ENCODE measurements at regions not wholly inside any gene's neighbourhood (a gene's known extent, or its start where the extent isn't known, plus 50 kb on each side); places are given as distances from the start of the nearest gene placed in this dataset.

DNA sequence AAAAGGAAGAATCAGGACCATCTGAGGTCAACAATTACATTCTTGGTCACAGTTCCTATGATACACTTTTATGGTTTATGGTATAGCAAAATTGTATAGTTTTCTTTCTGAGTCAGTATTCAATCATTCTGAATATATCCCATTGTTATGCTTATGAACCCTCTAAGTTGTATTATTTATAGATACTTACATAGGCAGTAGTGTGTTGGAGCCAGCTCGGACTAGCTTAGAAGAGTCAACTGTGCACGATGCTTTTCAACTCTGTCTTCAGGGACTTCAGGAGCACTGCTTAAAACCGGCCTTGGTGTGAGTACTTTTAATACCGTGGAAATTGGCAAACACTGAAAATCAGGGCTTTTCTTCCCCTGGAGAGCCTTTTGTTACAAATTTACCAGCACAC is 215.7 kb downstream of the IKZF2 start:
- H4K8ac ChIP-seq (replicated peaks; ENCODE audit: insufficient read length, low read depth, low read length): no peak overlapping the region
- peaks cover 4% of the 10 kb centered on the region; the same call in 1 of the 2 replicates for H3K4me1 ChIP-seq (ENCODE audit: insufficient read depth, low read length)
- no peak overlapping the region for H3K18ac ChIP-seq (ENCODE audit: insufficient read length, low read depth, low read length)
- H4K5ac ChIP-seq (ENCODE audit: insufficient read length, low read depth, low read length): no peak overlapping the region
- no peaks in the 10 kb centered on the region for H4K20me1 ChIP-seq (ENCODE audit: control insufficient read depth, insufficient read depth, insufficient read length)
- TF ChIP-seq, protein P1, sequence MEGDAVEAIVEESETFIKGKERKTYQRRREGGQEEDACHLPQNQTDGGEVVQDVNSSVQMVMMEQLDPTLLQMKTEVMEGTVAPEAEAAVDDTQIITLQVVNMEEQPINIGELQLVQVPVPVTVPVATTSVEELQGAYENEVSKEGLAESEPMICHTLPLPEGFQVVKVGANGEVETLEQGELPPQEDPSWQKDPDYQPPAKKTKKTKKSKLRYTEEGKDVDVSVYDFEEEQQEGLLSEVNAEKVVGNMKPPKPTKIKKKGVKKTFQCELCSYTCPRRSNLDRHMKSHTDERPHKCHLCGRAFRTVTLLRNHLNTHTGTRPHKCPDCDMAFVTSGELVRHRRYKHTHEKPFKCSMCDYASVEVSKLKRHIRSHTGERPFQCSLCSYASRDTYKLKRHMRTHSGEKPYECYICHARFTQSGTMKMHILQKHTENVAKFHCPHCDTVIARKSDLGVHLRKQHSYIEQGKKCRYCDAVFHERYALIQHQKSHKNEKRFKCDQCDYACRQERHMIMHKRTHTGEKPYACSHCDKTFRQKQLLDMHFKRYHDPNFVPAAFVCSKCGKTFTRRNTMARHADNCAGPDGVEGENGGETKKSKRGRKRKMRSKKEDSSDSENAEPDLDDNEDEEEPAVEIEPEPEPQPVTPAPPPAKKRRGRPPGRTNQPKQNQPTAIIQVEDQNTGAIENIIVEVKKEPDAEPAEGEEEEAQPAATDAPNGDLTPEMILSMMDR (conservative IDR thresholded peaks at IDR 0.05): no peak
- no peak overlapping the region for H3K27ac ChIP-seq (ENCODE audit: insufficient read length, low read depth, low read length)
- no peak overlapping the region for H3K27ac Mint-ChIP-seq
- no peak overlapping the region for H2AK5ac ChIP-seq (ENCODE audit: insufficient read length, low read length)
- no peaks in the 10 kb centered on the region for H3K9me3 Mint-ChIP-seq
- WGBS (ENCODE audit: extremely low coverage, insufficient read length, low lambda C conversion rate): no CpG with 5 or more reads among the region's 4 CpGs
- H3K56ac ChIP-seq (ENCODE audit: insufficient read length, low read depth, low read length): no peak overlapping the region
- H3K36me3 Mint-ChIP-seq (ENCODE audit: insufficient read depth in 1 of 3, low read depth in 3 of 3): no peaks in the 10 kb centered on the region; a peak in 1 of 7 replicates
- H3K4me1 Mint-ChIP-seq: peaks cover 20 to 26% of the 10 kb centered on the region in 2 experiments
- H3K14ac ChIP-seq (ENCODE audit: insufficient read depth, low read length): no peak overlapping the region
- H2BK5ac ChIP-seq (ENCODE audit: insufficient read length, low read length): no peak overlapping the region
- no peak overlapping the region for H2BK120ac ChIP-seq (ENCODE audit: low read depth, low read length, poor library complexity, severe bottlenecking)
- no peak overlapping the region for H2BK15ac ChIP-seq (ENCODE audit: low read depth, low read length)
- H4K91ac ChIP-seq (ENCODE audit: insufficient read length, low read depth, low read length): no peak overlapping the region
- no peak for DNase-seq
- no peak overlapping the region for H3K9ac ChIP-seq (ENCODE audit: extremely low read depth, insufficient read length, low read length)
- no peaks in the 10 kb centered on the region for H3K9me3 ChIP-seq (ENCODE audit: control insufficient read depth, low read depth, low read length)
- H2BK20ac ChIP-seq (ENCODE audit: low read depth, low read length, poor library complexity, severe bottlenecking): no peak overlapping the region
- H3K4me2 ChIP-seq (ENCODE audit: insufficient read depth, insufficient read length, low read length): no peak overlapping the region
- no peaks in the 10 kb centered on the region; the same call in 1 of the 2 replicates for H3K79me2 ChIP-seq (ENCODE audit: insufficient read depth, low read length)
- H3K23me2 ChIP-seq (ENCODE audit: insufficient read length, low read depth, low read length, poor library complexity, severe bottlenecking): no peaks in the 10 kb centered on the region
- no peak overlapping the region for H3T11ph ChIP-seq (ENCODE audit: low read length)
- no peaks in the 10 kb centered on the region for H3K27me3 ChIP-seq (ENCODE audit: insufficient read depth, low read length)
- no peak overlapping the region for H3K4me3 Mint-ChIP-seq
- H3K79me1 ChIP-seq (ENCODE audit: insufficient read depth, low read depth, low read length, poor library complexity, severe bottlenecking): no peaks in the 10 kb centered on the region
- H3K4ac ChIP-seq (ENCODE audit: low read depth, low read length): no peak overlapping the region
- H3K27me3 Mint-ChIP-seq (ENCODE audit: low read depth): no peaks in the 10 kb centered on the region
- H2AFZ ChIP-seq (ENCODE audit: low read length): no peak overlapping the region
- no peak overlapping the region for H3K23ac ChIP-seq (ENCODE audit: insufficient read length, low read depth, low read length)
- H2BK12ac ChIP-seq (ENCODE audit: insufficient read length, low read depth, low read length): no peak overlapping the region
